ENCODE measurements at regions not wholly inside any gene's neighbourhood (a gene's known extent, or its start where the extent isn't known, plus 50 kb on each side); places are given as distances from the start of the nearest gene placed in this dataset.
A peak's percentile ranks its signal among the peaks of the same experiment; 100 is the strongest.

- no peak overlapping the region for H3K27ac ChIP-seq
- no peak for DNase-seq (ENCODE audit: low read depth, low spot score)
Measured at GRCh38 chr13:40306817-40307216, 359.6 kb downstream of the FOXO1 start.

DNA sequence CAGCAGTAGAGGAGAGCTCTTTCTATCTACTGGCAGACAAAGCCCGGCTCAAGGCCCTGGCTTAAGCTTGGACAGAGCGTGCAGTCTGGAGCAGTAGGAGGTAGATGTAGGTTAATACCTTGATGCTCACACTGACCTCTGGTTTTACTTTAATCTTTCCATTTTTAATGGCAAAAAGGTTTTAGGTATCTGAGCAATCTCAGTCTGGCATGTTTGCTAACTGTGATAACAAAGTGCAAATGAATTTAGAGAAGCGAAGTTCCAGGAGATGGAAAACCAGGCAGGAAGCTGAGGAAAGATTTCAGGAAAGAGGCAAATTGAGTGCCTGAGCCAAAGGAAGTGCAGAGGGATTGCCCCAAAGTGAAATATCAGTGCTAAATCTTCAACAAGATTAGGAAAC is 356.6 kb downstream of the FOXO1 start:
- no peak overlapping the region for H3K27ac ChIP-seq
- no peak for DNase-seq (ENCODE audit: low read depth, low spot score)

GRCh38 chr13:40311356-40312101 is 354.9 kb downstream of the FOXO1 start:
- no peak for DNase-seq (ENCODE audit: low read depth, low spot score)
- no peak overlapping the region for H3K27ac ChIP-seq

DNA sequence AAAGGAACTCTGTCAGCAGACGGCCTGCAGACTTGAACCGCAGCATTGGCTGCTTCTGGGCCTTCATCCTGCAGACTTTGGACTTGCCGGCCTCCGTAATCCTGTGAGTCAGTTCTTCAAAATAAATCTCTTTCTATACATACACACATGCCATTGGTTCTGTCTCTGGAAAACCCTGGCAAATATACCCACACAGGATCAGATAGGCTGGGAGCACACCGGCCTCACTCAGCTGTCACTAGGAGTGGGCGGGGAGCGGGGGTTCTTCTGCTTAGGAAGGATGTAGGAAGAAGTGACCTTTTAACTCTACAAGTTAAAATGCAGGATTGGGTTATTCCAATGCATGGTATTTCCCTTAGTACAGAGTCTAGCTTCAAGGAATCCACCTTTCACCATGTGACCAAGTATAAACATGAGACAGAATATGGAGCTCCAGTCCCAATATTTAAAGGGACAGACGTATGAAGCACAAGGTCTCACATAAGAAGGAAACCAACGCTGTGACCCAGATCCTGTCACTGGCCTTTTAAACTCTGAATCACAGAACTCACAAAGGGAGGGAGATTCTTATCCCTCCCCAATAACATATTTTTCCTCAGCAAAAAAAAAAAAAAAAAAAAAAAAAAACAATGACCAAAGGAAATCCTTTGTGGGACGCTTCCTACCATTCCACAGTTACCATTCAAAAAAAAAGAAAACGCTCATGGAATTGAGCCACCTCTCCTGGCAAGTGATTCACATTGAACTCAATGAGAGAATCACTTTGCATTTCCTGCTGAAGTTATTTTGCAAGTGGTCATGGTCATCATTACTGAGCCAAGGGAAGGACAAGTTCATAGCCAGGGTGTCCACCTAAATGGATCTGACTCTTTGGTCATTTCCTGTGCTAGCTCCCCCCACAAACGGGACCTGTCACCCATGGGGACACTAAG is 352.9 kb downstream of the FOXO1 start:
- DNase-seq (ENCODE audit: low read depth, low spot score), result no peak

DNA sequence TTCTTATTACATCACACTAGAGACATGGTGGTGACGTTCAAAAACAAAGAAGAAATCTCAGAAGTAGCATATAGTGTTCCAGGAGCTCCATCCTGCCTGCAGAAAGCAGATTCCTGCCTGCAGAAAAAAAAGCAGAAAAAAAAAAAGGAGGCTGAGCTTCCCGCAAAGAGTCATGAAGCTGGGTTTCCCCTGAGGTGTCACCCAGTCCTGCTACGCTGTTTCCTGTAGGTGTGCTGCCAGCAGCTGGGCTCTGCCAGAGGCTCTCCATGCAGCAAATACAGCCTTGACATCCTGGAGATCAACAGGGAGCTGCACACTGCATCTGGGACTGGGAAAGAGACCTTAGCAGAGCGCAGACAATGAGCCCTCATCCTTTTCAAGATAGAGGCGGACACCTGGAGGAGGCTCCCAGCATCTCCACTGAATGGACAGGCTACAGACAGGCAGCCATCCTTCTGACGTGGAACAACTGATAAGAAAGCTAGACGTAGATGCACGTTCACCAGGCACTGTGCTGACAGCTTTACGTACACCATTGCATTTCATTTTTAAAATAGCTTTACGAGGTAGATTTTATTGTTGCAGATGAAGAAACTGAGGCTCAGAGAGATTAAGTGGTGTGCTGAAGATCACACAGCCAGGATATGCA is 350.9 kb downstream of the FOXO1 start:
- H3K27ac ChIP-seq, result no peak overlapping the region
- DNase-seq (ENCODE audit: low read depth, low spot score), result peak; percentile 41

More for the DNA sequence above, 352.9 kb downstream of the FOXO1 start:
- H3K27ac ChIP-seq, result no peak overlapping the region

GRCh38 chr13:40316301-40316700 is 350.1 kb downstream of the FOXO1 start:
- DNase-seq (ENCODE audit: low read depth, low spot score), result no peak
- no peak overlapping the region for H3K27ac ChIP-seq

DNA sequence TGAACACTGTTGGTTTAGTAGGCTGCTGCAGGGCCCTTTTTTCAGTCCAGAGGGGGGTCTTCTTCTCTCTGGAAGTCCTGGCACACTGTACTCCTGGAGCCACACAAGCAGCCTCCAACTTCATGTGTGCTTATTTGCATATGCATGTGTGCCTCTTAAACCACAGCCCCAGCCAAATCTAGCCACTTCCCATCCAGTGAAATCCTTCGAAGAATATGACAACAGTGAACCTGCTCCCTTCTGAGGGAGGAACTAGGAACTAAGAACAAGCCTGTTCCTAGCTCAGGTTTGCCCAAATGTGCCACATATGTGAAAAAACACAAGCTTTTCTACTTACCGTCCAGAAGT is 348.5 kb downstream of the FOXO1 start:
- H3K27ac ChIP-seq, result no peak overlapping the region
- no peak for DNase-seq (ENCODE audit: low read depth, low spot score)

DNA sequence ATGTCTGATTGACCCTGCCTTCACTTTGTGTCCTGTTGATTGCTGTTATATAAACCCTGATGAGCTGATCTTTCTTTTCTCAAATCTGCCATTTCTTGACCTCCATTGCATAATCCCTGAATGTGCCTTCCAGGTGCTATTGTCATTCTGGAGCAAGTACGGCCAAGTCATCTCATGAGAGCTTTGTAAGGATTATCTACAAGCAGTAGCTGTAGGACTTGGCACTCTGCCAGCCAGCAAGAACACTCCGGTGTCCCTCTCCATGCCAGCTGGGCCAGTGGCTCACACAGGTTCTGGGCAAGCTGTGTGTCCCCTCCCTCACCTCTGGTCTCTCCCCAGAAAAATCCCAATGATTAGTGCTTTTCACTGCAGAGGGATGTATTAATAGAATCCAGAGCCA is 348.1 kb downstream of the FOXO1 start:
- no peak for DNase-seq (ENCODE audit: low read depth, low spot score)
- no peak overlapping the region for H3K27ac ChIP-seq

- DNase-seq (ENCODE audit: low read depth, low spot score), result no peak
- H3K27ac ChIP-seq, result no peak overlapping the region
Measured at GRCh38 chr13:40319699-40320579, 346.5 kb downstream of the FOXO1 start.

- H3K27ac ChIP-seq, result no peak overlapping the region
- no peak for DNase-seq (ENCODE audit: low read depth, low spot score)
Measured at GRCh38 chr13:40328091-40328490, 338.4 kb downstream of the FOXO1 start.

DNA sequence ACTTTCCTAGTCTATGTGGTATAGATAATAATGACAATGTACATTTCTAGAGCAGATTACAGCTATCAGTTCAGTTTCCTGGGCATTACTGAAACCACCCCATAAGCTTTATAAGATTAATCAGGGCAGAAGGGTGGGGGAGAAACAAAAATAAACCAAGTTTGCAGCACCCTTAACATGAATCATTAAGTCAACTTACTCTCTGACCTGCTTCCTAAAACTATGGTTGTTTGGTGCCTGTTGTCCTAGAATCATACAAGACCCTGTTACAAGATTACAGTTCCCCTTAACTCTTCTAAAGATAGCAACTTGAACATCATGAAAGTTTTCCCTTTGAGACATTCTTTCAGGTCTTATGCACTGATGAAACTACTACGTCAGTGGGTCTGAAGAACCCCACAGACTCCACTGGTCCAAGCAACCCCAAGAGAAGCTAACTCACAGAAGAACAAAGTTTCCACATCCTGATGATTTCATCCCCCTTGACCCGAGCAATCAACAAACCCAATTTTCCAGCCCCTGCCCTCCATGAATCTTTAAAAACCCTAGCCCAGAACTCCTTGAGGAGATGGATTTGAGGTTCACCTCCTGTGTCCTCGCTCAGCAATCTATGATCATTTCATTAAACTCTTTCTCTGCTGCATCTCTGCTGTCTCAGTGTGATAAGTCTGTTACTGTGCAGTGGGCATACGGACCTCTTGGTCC is 336.5 kb downstream of the FOXO1 start:
- no peak overlapping the region for H3K27ac ChIP-seq
- DNase-seq (ENCODE audit: low read depth, low spot score), result no peak

DNA sequence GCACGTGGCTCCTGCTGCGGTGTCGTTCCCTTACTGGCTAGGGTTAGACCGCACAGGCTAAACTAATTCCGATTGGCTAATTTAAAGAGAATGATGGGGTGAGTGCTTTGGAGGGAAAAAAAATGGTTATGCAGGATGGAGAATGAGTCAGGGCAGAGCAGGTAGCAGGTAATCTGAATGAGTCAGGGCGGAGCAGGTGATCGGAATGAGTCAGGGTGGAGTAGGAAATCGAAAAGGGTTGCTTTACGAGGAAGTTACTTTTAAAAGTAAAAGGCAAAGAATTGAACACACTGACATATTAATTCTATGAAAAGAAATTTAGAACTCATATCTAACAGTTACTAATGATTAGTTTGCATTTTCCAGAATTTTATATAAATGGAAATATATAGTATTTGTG is 335.5 kb downstream of the FOXO1 start:
- peak overlapping the region; percentile 13 for H3K27ac ChIP-seq
- peak; percentile 29 for DNase-seq (ENCODE audit: low read depth, low spot score)

DNA sequence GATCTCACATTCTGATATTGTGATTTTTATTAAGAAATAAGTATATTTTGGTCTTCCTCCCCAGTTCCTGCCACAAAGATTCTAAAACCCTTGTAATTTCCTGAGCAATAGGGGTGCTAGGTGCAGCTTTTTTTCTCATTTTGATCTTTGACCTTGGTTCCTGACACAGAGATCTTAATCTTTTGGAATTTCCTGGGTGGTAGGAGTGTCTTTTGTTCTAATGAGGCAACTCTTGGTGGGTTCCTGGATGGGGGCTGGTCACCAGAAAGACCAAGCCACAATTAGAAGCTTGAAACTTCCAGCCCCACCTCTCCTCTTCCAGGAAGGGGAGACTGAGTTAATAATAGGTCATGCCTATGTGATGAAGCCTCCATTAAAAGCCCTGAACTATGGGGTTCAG is 334.6 kb downstream of the FOXO1 start:
- no peak overlapping the region for H3K27ac ChIP-seq
- no peak for DNase-seq (ENCODE audit: low read depth, low spot score)

GRCh38 chr13:40333226-40333625 is 333.2 kb downstream of the FOXO1 start:
- peak; percentile 87 for DNase-seq (ENCODE audit: low read depth, low spot score)
- H3K27ac ChIP-seq, result peak overlapping the region; percentile 46

GRCh38 chr13:40334031-40334430 is 332.4 kb downstream of the FOXO1 start:
- H3K27ac ChIP-seq, result no peak overlapping the region
- DNase-seq (ENCODE audit: low read depth, low spot score), result no peak

DNA sequence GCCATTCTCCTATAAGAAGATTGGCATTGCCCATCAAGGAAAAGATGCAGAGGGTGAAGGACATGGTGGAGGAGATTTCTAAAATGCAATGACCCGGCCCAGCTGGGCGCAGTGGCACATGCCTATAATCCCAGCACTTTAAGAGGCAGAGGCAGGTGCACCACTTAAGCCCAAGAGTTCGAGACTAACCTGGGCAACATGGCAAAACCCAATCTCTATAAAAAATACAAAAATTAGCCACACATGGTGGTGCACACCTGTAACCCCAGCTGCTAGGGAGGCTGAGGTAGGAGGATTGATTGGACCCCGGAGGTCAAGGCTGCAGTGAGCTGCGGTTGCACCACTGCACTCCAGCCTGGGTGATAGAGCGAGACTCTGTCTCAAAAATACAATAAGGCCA is 331.8 kb downstream of the FOXO1 start:
- no peak for DNase-seq (ENCODE audit: low read depth, low spot score)

GRCh38 chr13:40336228-40337221 is 329.9 kb downstream of the FOXO1 start:
- H3K27ac ChIP-seq, result no peak overlapping the region
- no peak for DNase-seq (ENCODE audit: low read depth, low spot score)

More for the DNA sequence above, 331.8 kb downstream of the FOXO1 start:
- no peak overlapping the region for H3K27ac ChIP-seq

GRCh38 chr13:40337651-40338050 is 328.8 kb downstream of the FOXO1 start:
- no peak for DNase-seq (ENCODE audit: low read depth, low spot score)

More at GRCh38 chr13:40337651-40338050, 328.8 kb downstream of the FOXO1 start:
- no peak overlapping the region for H3K27ac ChIP-seq
